Activated CD4-positive, alpha-beta T cell treated with anti-CD3 and anti-CD28 coated beads for 36 hours (primary cell): ENCODE measurements at regions not wholly inside any gene's neighbourhood (a gene's known extent, or its start where the extent isn't known, plus 50 kb on each side); places are given as distances from the start of the nearest gene placed in this dataset.
"Not testable (repeated sequence)": the region's sequence is repeated elsewhere in the genome, so short reads cannot be mapped to it uniquely, and the experiment has no call there.

Experiments
- ATAC-seq: fragments of 200-7000 bp; cut with Tn5 transposase; one replicate; pipeline ENCODE4 v1.10.0; 2021; ENCODE audit warnings: mild to moderate bottlenecking, moderate library complexity
- CTCF ChIA-PET: fragments of 350-600 bp; sonication (Branson Sonifier 250); formaldehyde crosslinking; loops from one replicate; lab custom pipeline; 2021; ENCODE audit warnings: antibody characterized with exemption; lab: Charles Lee
- POLR2A ChIA-PET: fragments of 350-600 bp; sonication (Branson Sonifier 250); formaldehyde crosslinking; loops from one replicate; lab custom pipeline; 2021; ENCODE audit warnings: antibody characterized with exemption, inconsistent platforms; lab: Charles Lee
- DNase-seq: peaks from one replicate; pipeline ENCODE4 v3.0.0-alpha.2; 2020
- H3K27ac Mint-ChIP-seq: one replicate; pipeline ENCODE4 v1.8.0; 2021; ENCODE audit warnings: mixed read lengths
- H3K27me3 Mint-ChIP-seq: one replicate; pipeline ENCODE4 v1.8.0; 2021; ENCODE audit warnings: mixed read lengths
- H3K36me3 Mint-ChIP-seq: one replicate; pipeline ENCODE4 v1.8.0; 2021; ENCODE audit warnings: low read depth, mixed read lengths
- H3K4me1 Mint-ChIP-seq: one replicate; pipeline ENCODE4 v1.8.0; 2021; ENCODE audit warnings: mixed read lengths
- H3K4me3 Mint-ChIP-seq: one replicate; pipeline ENCODE4 v1.8.0; 2021; ENCODE audit warnings: mild to moderate bottlenecking, moderate library complexity, mixed read lengths
- H3K9me3 Mint-ChIP-seq: one replicate; pipeline ENCODE4 v1.8.0; 2021; ENCODE audit warnings: low read depth, mixed read lengths
- intact Hi-C, 2 experiments: fragments of 100-400 bp; cut with DNase I in 1 of 2; cut with micrococcal nuclease in 1 of 2; formaldehyde crosslinking; loops; one replicate each; pipeline versions ENCODE4 v1.14.2 to v1.15.1; 2022 to 2024; cut with DNase I, micrococcal nuclease

DNA sequence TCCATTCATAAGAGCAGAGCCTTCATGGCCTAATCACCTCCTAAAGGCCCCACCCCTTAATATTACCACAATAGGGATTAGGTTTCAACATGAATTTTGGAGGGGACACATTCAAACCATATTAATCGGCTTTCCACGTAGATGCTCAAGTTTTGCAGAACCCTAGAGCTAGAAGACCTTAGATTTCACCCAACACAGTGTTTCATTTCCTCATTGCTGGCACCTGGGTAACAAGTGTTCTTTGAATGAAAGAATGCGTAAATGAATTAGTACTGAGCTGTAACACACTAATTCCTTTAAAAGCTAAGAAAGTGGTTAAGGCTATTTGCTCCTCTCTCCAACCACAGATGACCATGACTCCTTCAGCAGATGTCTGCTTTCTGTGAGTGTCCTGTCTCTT lies 252.5 kb downstream of the SMAD2 start:
- no peak for ATAC-seq
- H3K27ac Mint-ChIP-seq = no peak overlapping the region
- no peak overlapping the region for H3K4me3 Mint-ChIP-seq
- no peaks in the 10 kb centered on the region for H3K36me3 Mint-ChIP-seq
- ChIA-PET CTCF (no interaction called here), POLR2A (no interaction called here)
- no peaks in the 10 kb centered on the region for H3K4me1 Mint-ChIP-seq
- no peaks in the 10 kb centered on the region for H3K9me3 Mint-ChIP-seq
- intact Hi-C loops = no loop called here
- H3K27me3 Mint-ChIP-seq = no peaks in the 10 kb centered on the region
- DNase-seq = no peak

GRCh38 chr18:47669815-47670214 lies 260.6 kb downstream of the SMAD2 start:
- DNase-seq = no peak
- POLR2A ChIA-PET = no interaction called here
- no peak for ATAC-seq
- Mint-ChIP-seq H3K36me3 (no peaks in the 10 kb centered on the region), H3K27me3 (peaks cover 14% of the 10 kb centered on the region), H3K9me3 (peaks cover 5% of the 10 kb centered on the region), H3K27ac (no peak overlapping the region), H3K4me1 (no peaks in the 10 kb centered on the region), H3K4me3 (no peak overlapping the region)
- CTCF ChIA-PET = interaction anchor here (0.7 to 1.0 kb wide), 2 partner anchors 10 to 57 kb away, joined by 3 to 4 read pairs; no protein-coding TSS in a partner anchor
- intact Hi-C loops = no loop called here

DNA sequence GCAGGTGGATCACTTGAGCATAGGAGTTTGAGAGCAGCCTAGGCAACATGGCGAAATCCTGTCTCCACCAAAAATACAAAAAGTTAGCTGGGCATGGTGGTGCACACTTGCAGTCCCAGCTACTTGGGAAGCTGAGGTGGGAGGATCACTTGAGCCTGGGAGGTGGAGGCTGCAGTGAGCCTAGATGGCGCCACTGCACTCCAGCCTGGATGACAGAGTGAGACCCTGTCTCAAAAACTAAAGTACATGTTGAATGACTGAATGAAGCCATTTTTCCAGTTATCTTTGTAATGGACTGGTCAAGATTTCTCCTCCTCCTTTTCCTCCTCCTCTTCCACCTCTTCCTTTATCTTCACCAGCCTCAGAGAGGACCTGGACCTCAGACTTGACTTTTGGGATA lies 272.0 kb downstream of the SMAD2 start:
- Mint-ChIP-seq H3K4me3 (no peak overlapping the region), H3K4me1 (no peaks in the 10 kb centered on the region), H3K9me3 (peaks cover 9% of the 10 kb centered on the region), H3K36me3 (no peaks in the 10 kb centered on the region), H3K27ac (no peak overlapping the region), H3K27me3 (peaks cover 8% of the 10 kb centered on the region)
- ChIA-PET POLR2A (no interaction called here), CTCF (interaction anchor here (0.7 kb wide), 1 partner anchor 484 kb away, joined by 3 read pairs; no protein-coding TSS in a partner anchor)
- intact Hi-C loops = no loop called here
- ATAC-seq (no peak), DNase-seq (no peak)

DNA sequence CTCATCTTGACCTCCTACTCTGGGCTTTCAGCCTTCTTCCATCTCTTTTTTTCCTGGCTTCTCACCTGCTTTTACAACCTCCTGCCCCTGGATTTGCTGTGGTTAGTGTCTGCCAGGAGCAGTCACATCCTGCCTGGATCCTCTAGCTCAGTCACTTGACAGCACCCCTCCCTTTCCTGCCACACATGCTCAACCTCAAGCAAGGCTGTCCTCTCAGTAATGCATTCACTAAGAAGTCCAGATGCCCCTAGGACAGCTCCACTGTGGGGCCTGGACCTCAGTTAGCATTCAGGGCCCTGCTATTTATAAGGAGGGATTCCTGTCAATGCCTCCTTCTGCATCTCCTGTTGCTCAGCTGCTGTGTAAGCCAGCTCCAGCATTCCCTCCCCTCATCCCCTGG lies 275.5 kb downstream of the SMAD2 start:
- no peak for ATAC-seq
- Mint-ChIP-seq H3K9me3 (peaks cover 7% of the 10 kb centered on the region), H3K27ac (no peak overlapping the region), H3K36me3 (no peaks in the 10 kb centered on the region), H3K4me1 (no peaks in the 10 kb centered on the region), H3K27me3 (peaks cover 12% of the 10 kb centered on the region), H3K4me3 (no peak overlapping the region)
- intact Hi-C loops = no loop called here
- ChIA-PET POLR2A (no interaction called here), CTCF (no interaction called here)
- no peak for DNase-seq

GRCh38 chr18:47644896-47645295 lies 285.6 kb downstream of the SMAD2 start:
- ATAC-seq = no peak
- DNase-seq = no peak
- H3K4me3 Mint-ChIP-seq = no peak overlapping the region
- CTCF ChIA-PET = no interaction called here
- POLR2A ChIA-PET = no interaction called here
- no peaks in the 10 kb centered on the region for H3K27me3 Mint-ChIP-seq
- H3K36me3 Mint-ChIP-seq = no peaks in the 10 kb centered on the region
- intact Hi-C loops = no loop called here
- no peaks in the 10 kb centered on the region for H3K4me1 Mint-ChIP-seq
- H3K9me3 Mint-ChIP-seq = no peaks in the 10 kb centered on the region
- no peak overlapping the region for H3K27ac Mint-ChIP-seq

- H3K36me3 Mint-ChIP-seq, H3K27ac Mint-ChIP-seq, ATAC-seq, H3K4me1 Mint-ChIP-seq, POLR2A ChIA-PET, H3K4me3 Mint-ChIP-seq, intact Hi-C loops, DNase-seq, H3K27me3 Mint-ChIP-seq, H3K9me3 Mint-ChIP-seq: not testable (repeated sequence)
- CTCF ChIA-PET = interaction anchor here (0.7 kb wide), 1 partner anchor 678 kb away, joined by 3 read pairs; no protein-coding TSS in a partner anchor
These were observed 292.9 kb downstream of the SMAD2 start for GRCh38 chr18:47637551-47637950.

- CTCF ChIA-PET = no interaction called here
- no peak for ATAC-seq
- no peak overlapping the region for H3K4me3 Mint-ChIP-seq
- no peaks in the 10 kb centered on the region for H3K4me1 Mint-ChIP-seq
- peaks cover 5% of the 10 kb centered on the region for H3K27me3 Mint-ChIP-seq
- no peak overlapping the region for H3K27ac Mint-ChIP-seq
- H3K36me3 Mint-ChIP-seq = no peaks in the 10 kb centered on the region
- H3K9me3 Mint-ChIP-seq = no peaks in the 10 kb centered on the region
- intact Hi-C loops = no loop called here
- no peak for DNase-seq
- POLR2A ChIA-PET = no interaction called here
These were observed 295.0 kb downstream of the SMAD2 start for GRCh38 chr18:47635416-47635815.

GRCh38 chr18:47632970-47633635 lies 297.4 kb downstream of the SMAD2 start:
- DNase-seq (no peak), ATAC-seq (no peak)
- H3K27ac Mint-ChIP-seq = no peak overlapping the region
- peaks cover 5% of the 10 kb centered on the region for H3K27me3 Mint-ChIP-seq
- H3K4me3 Mint-ChIP-seq = no peak overlapping the region
- no peaks in the 10 kb centered on the region for H3K4me1 Mint-ChIP-seq
- no peaks in the 10 kb centered on the region for H3K36me3 Mint-ChIP-seq
- no peaks in the 10 kb centered on the region for H3K9me3 Mint-ChIP-seq
- POLR2A ChIA-PET = no interaction called here
- intact Hi-C loops = no loop called here
- CTCF ChIA-PET = no interaction called here

- Mint-ChIP-seq H3K9me3 (no peaks in the 10 kb centered on the region), H3K36me3 (no peaks in the 10 kb centered on the region), H3K27me3 (peaks cover 6% of the 10 kb centered on the region), H3K4me1 (no peaks in the 10 kb centered on the region), H3K27ac (no peak overlapping the region), H3K4me3 (no peak overlapping the region)
- DNase-seq (no peak), ATAC-seq (no peak)
- intact Hi-C loops = no loop called here
- CTCF ChIA-PET = no interaction called here
- POLR2A ChIA-PET = no interaction called here
These were observed 301.6 kb downstream of the SMAD2 start for GRCh38 chr18:47628893-47629292.

DNA sequence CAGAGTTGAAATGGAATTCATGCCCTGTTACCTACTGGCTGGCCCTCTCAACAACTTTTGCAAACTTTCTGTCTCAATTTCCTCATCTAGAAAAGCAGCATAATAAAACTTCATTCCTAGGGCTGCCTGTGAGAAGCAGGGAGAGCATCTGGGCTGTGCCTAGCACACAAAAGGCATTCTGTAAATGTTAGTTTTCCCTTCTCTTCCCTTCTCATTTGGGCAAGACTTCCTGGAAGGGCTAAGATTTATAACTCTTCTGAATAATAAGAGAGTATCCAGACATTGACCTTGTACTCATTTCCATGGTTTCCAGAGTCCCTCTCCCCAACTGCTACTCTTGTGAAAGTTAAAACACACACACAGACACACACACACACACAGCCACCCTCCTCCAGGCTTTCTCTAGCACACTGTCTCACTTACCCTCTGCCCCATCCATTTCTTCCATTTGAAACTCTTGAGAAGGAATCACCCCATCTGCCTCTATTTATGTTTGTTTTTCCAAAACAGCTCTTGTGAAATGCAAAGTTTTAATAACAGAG lies 302.1 kb downstream of the SMAD2 start:
- no peaks in the 10 kb centered on the region for H3K36me3 Mint-ChIP-seq
- no peaks in the 10 kb centered on the region for H3K4me1 Mint-ChIP-seq
- no peak for DNase-seq
- ChIA-PET CTCF (no interaction called here), POLR2A (no interaction called here)
- no peaks in the 10 kb centered on the region for H3K9me3 Mint-ChIP-seq
- no peak overlapping the region for H3K4me3 Mint-ChIP-seq
- ATAC-seq = no peak
- H3K27me3 Mint-ChIP-seq = peaks cover 5% of the 10 kb centered on the region
- H3K27ac Mint-ChIP-seq = no peak overlapping the region
- intact Hi-C loops = no loop called here

DNA sequence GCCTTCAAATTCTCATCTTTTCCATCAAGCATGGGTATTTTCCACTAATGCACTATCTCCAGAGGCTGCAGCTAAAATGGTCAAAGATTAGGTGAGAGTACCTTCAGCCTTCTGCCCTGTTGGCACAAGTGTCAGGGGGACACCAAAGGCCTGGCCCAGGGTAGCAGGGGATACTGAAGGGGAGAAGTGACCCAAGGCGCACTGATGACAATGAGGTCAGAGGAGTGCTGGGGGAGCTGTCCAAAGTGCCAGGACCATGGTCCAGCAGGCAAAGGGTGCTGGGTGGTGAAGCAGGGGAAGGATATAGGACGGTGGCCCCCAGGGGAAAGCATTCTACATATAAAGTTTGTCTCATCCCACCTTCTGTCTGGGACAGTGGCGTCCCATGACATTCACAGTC lies 303.4 kb downstream of the SMAD2 start:
- H3K4me3 Mint-ChIP-seq = no peak overlapping the region
- H3K9me3 Mint-ChIP-seq = no peaks in the 10 kb centered on the region
- no peaks in the 10 kb centered on the region for H3K36me3 Mint-ChIP-seq
- ChIA-PET CTCF (interaction anchor here (1.0 kb wide), 1 partner anchor 115 kb away, joined by 4 read pairs; no protein-coding TSS in a partner anchor), POLR2A (no interaction called here)
- no peak for DNase-seq
- peaks cover 6% of the 10 kb centered on the region for H3K27me3 Mint-ChIP-seq
- no peak overlapping the region for H3K27ac Mint-ChIP-seq
- no peaks in the 10 kb centered on the region for H3K4me1 Mint-ChIP-seq
- ATAC-seq = no peak
- intact Hi-C loops = no loop called here

GRCh38 chr18:47619771-47620448 lies 310.5 kb downstream of the SMAD2 start:
- ChIA-PET POLR2A (no interaction called here), CTCF (no interaction called here)
- Mint-ChIP-seq H3K36me3 (no peaks in the 10 kb centered on the region), H3K9me3 (no peaks in the 10 kb centered on the region), H3K4me3 (no peak overlapping the region), H3K27ac (no peak overlapping the region), H3K27me3 (peaks cover 16% of the 10 kb centered on the region), H3K4me1 (no peaks in the 10 kb centered on the region)
- intact Hi-C loops = no loop called here
- no peak for DNase-seq
- ATAC-seq = no peak
